Type B pancreatic cell (in vitro differentiated cells): ENCODE measurements at regions not wholly inside any gene's neighbourhood (a gene's known extent, or its start where the extent isn't known, plus 50 kb on each side); places are given as distances from the start of the nearest gene placed in this dataset.

Experiments used
- DNase-seq: peaks from one replicate; pipeline ENCODE4 v3.0.0; 2021; ENCODE audit warnings: mixed read lengths; ENCODE audit not compliant: unreplicated experiment; ENCODE audit errors: extremely low spot score
- H3K27ac Mint-ChIP-seq: 2 replicates; pipeline ENCODE4 v1.8.0; 2021; ENCODE audit warnings: mild to moderate bottlenecking, mixed read lengths
- H3K27me3 Mint-ChIP-seq: 2 replicates; pipeline ENCODE4 v1.8.0; 2021; ENCODE audit warnings: mixed read lengths
- H3K36me3 Mint-ChIP-seq: 2 replicates; pipeline ENCODE4 v1.8.0; 2021; ENCODE audit warnings: mixed read lengths
- H3K4me1 Mint-ChIP-seq: one replicate; pipeline ENCODE4 v1.8.0; 2021; ENCODE audit warnings: mixed read lengths; ENCODE audit not compliant: unreplicated experiment
- H3K4me3 Mint-ChIP-seq: 2 replicates; pipeline ENCODE4 v1.8.0; 2021; ENCODE audit warnings: mild to moderate bottlenecking, mixed read lengths
- H3K9me3 Mint-ChIP-seq: 2 replicates; pipeline ENCODE4 v1.8.0; 2021; ENCODE audit warnings: mixed read lengths
- TF ChIP-seq, protein P1 (sequence below): fragments of 200-600 bp; sonication (generic); conservative IDR thresholded peaks from 2 replicates; pipeline ENCODE4 v1.5.0; 2021; ENCODE audit warnings: antibody characterized with exemption, mild to moderate bottlenecking

DNA sequence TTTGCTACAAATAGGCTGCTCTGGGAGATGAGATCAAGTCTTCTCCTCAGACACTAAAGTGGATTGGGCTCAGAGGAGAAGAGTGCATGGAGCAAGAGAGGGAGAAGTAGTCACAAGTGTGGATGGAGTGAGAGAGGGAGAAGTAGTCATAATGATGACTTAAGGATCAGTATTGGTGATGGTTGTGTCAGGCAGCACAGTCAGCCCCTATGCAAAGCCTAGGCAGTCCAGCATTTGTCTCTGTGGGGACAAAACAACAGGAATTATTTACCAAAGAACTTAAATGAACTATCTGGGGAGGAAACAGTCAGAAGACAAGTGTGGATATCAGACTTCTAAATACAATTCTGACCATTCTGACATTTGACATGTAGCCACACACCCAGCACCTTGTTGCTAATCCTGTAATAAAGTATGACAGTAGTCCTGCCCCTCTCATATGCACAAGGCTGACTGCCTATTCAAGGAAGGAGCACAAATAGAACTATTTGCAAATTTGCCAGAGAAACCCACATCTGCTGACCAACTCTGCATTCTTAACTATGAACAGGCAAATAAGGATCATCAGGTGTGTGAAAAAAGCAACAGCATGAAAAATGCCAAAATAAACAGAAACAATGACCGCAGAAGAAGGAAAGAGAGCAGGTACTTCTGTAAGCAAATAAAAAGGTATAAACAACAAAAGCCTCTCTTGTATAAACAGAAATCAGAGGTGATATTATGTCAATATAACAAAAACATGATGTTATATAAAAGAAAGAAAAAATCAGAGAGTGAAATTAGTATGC is 1597.9 kb upstream of the ACVR2A start:
- TF ChIP-seq, protein P1, sequence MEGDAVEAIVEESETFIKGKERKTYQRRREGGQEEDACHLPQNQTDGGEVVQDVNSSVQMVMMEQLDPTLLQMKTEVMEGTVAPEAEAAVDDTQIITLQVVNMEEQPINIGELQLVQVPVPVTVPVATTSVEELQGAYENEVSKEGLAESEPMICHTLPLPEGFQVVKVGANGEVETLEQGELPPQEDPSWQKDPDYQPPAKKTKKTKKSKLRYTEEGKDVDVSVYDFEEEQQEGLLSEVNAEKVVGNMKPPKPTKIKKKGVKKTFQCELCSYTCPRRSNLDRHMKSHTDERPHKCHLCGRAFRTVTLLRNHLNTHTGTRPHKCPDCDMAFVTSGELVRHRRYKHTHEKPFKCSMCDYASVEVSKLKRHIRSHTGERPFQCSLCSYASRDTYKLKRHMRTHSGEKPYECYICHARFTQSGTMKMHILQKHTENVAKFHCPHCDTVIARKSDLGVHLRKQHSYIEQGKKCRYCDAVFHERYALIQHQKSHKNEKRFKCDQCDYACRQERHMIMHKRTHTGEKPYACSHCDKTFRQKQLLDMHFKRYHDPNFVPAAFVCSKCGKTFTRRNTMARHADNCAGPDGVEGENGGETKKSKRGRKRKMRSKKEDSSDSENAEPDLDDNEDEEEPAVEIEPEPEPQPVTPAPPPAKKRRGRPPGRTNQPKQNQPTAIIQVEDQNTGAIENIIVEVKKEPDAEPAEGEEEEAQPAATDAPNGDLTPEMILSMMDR: no peak
- no peak for DNase-seq
- Mint-ChIP-seq H3K4me1 (peaks cover 15% of the 10 kb centered on the region), H3K36me3 (no peaks in the 10 kb centered on the region), H3K27me3 (no peaks in the 10 kb centered on the region), H3K9me3 (no peaks in the 10 kb centered on the region), H3K27ac (no peak overlapping the region), H3K4me3 (no peak overlapping the region)

DNA sequence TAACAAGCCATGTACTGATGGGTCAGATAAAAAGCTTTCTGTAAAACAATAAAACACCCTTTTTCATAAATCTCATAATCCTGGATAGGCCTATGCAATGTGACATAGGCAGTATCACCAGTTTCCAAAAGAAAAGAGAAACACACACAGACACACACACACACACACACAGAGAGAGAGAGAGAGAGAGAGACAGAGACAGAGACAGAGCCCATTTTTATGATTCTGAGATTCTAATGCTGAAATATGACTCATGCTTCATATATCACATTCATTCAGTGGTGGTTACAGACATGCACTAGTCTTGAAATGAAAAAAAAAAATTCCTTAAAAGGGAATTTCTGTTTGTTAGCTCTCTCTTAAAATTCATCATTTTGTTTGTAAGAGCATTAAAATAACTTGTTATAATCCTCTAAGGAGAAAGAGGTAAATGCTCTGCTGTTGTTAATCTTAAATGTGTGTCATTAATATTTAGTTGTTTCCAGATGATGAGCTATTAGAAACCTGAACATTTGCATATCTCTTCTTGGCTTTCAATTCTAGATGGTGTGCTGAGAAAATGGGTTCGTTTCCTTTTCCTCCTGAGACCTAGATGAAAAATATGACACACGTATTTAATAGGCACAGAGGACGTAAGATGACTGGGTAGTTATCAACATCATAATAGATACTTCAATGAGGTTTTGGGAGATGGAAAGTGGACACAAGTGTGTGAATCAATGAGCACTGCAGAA is 1598.7 kb upstream of the ACVR2A start:
- TF ChIP-seq, protein P1: no peak
- Mint-ChIP-seq H3K9me3 (no peaks in the 10 kb centered on the region), H3K4me3 (no peak overlapping the region), H3K27ac (no peak overlapping the region), H3K4me1 (peaks cover 15% of the 10 kb centered on the region), H3K27me3 (no peaks in the 10 kb centered on the region), H3K36me3 (no peaks in the 10 kb centered on the region)
- DNase-seq: no peak

DNA sequence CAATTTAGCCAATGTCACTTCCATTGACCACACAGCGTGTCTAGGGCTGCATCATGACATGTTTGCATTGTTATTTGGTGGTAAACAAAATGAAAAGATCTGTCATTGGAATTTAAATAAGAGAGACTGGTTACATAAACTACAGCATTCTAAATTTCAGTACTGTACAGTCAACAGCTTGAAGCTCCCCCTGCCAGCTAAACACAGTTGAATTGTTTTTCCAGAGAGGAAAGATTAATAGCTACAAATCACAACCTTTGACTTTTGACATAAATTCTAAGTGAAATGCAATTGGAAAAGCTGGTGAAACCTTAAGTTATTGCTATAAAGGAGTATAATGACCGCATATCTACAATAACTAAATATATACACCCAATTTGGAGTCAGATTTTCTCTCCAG is 1600.0 kb upstream of the ACVR2A start:
- Mint-ChIP-seq H3K36me3 (no peaks in the 10 kb centered on the region), H3K9me3 (no peaks in the 10 kb centered on the region), H3K27ac (no peak overlapping the region), H3K27me3 (no peaks in the 10 kb centered on the region), H3K4me1 (peaks cover 15% of the 10 kb centered on the region), H3K4me3 (no peak overlapping the region)
- DNase-seq: no peak
- TF ChIP-seq, protein P1: no peak

DNA sequence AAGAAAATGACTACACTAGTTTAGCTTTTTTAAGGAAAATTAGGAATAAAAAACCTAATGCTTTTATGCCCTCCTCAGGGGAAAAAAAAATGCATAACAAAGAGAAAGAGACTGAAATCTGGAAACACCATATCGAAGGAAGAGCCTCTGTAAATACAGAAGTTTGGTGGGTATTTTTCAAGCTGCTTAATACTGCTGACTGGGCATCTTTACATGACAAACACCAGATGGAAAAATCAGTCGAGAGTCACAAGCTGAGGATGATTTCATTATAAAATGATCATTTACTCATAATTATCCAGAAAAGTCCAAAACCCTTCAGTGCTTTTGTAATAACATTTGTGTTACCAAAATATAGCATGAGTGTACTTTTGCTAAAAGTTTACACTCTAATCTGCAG is 1600.7 kb upstream of the ACVR2A start:
- TF ChIP-seq, protein P1: no peak
- no peaks in the 10 kb centered on the region for H3K36me3 Mint-ChIP-seq
- peaks cover 22% of the 10 kb centered on the region for H3K4me1 Mint-ChIP-seq
- no peak overlapping the region for H3K4me3 Mint-ChIP-seq
- no peaks in the 10 kb centered on the region for H3K9me3 Mint-ChIP-seq
- H3K27ac Mint-ChIP-seq: no peak overlapping the region
- no peaks in the 10 kb centered on the region for H3K27me3 Mint-ChIP-seq
- no peak for DNase-seq

DNA sequence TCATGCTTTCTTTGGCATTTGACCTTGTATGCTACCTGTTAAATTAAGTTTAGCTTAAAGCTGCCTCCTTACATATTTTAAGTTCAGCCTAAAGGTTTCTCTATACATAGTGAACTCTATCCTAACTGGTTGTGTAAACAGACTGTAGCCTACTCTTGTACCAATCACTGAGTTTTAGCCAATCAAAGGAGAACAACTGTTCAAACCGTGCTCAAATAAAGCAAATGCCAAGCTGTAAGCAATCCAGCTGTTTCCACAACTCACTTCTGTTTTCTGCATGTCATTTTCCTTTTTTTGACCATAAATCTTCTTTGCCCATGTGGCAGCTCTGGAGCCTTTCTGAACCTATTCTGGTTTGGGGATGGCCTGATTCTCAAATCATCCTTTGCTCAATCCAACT is 1603.8 kb upstream of the ACVR2A start:
- TF ChIP-seq, protein P1: no peak
- no peaks in the 10 kb centered on the region for H3K27me3 Mint-ChIP-seq
- H3K4me3 Mint-ChIP-seq: no peak overlapping the region
- H3K4me1 Mint-ChIP-seq: peaks cover 18% of the 10 kb centered on the region
- DNase-seq: no peak
- H3K36me3 Mint-ChIP-seq: no peaks in the 10 kb centered on the region
- H3K27ac Mint-ChIP-seq: no peak overlapping the region
- H3K9me3 Mint-ChIP-seq: no peaks in the 10 kb centered on the region
